Liver (tissue), 8 donors: ENCODE measurements at regions not wholly inside any gene's neighbourhood (a gene's known extent, or its start where the extent isn't known, plus 50 kb on each side); places are given as distances from the start of the nearest gene placed in this dataset.
"Not testable (repeated sequence)": the region's sequence is repeated elsewhere in the genome, so short reads cannot be mapped to it uniquely, and the experiment has no call there.

Source experiments
- DNase-seq: peaks from one replicate; pipeline ENCODE4 v3.0.0-alpha.2; 2017; ENCODE audit warnings: low spot score
- H3K27ac ChIP-seq, 2 donors: one replicate each; pipeline ENCODE4 v1.7.0; 2013; ENCODE audit warnings: inconsistent platforms in 2 of 2, low read length in 2 of 2, control low read depth in 1 of 2, low read depth in 1 of 2, mild to moderate bottlenecking in 1 of 2
- H3K27me3 ChIP-seq, 4 donors: one replicate each; pipeline versions ENCODE4 v1.6.1 to v1.7.0; 2013; ENCODE audit warnings: low read length in 3 of 4, inconsistent platforms in 1 of 4, mild to moderate bottlenecking in 1 of 4, moderate library complexity in 1 of 4; ENCODE audit not compliant: control insufficient read depth in 4 of 4, insufficient read depth in 4 of 4
- H3K36me3 ChIP-seq, 4 donors: one replicate each; pipeline versions ENCODE4 v1.6.1 to v1.7.0; 2013; ENCODE audit warnings: low read length in 3 of 4, mild to moderate bottlenecking in 3 of 4, low read depth in 1 of 4, moderate library complexity in 1 of 4; ENCODE audit not compliant: control insufficient read depth in 4 of 4, insufficient read depth in 3 of 4
- H3K4me1 ChIP-seq, 4 donors: one replicate each; pipeline versions ENCODE4 v1.6.1 to v1.7.0; 2013; ENCODE audit warnings: low read length in 3 of 4, mild to moderate bottlenecking in 3 of 4, moderate library complexity in 1 of 4; ENCODE audit not compliant: control insufficient read depth in 4 of 4, insufficient read depth in 4 of 4
- H3K4me3 ChIP-seq, 3 donors: one replicate each; pipeline versions ENCODE4 v1.6.1 to v1.7.0; 2013; ENCODE audit warnings: low read length in 3 of 3, control low read depth in 1 of 3, low read depth in 1 of 3, mild to moderate bottlenecking in 1 of 3
- H3K9ac ChIP-seq, 2 donors: one replicate each; pipeline ENCODE4 v1.7.0; 2013; ENCODE audit warnings: low read length in 2 of 2, mild to moderate bottlenecking in 2 of 2, moderate library complexity in 2 of 2, control low read depth in 1 of 2, low read depth in 1 of 2
- H3K9me3 ChIP-seq, 4 donors: one replicate each; pipeline versions ENCODE4 v1.6.1 to v1.7.0; 2013; ENCODE audit warnings: low read length in 3 of 4; ENCODE audit not compliant: control insufficient read depth in 4 of 4
- ATF3 ChIP-seq: IDR thresholded peaks from 2 replicates; pipeline ENCODE4 v1.6.1; 2016; ENCODE audit warnings: antibody characterized with exemption
- CTCF ChIP-seq: fragments of 150-350 bp; IDR thresholded peaks from 2 replicates; pipeline ENCODE4 v1.5.1; 2017; ENCODE audit warnings: improper control_type of control experiment, low read depth, low read length; ENCODE audit not compliant: missing input control
- FOXA1 ChIP-seq: IDR thresholded peaks from 2 replicates; pipeline ENCODE4 v1.6.1; 2016; ENCODE audit warnings: antibody characterized with exemption
- FOXA2 ChIP-seq: IDR thresholded peaks from 2 replicates; pipeline ENCODE4 v1.6.1; 2016; ENCODE audit warnings: antibody characterized with exemption
- GABPA ChIP-seq, 2 donors: IDR thresholded peaks in 1 of 2; conservative IDR thresholded peaks in 1 of 2; 2 replicates each; pipeline ENCODE4 v1.6.1; 2016; ENCODE audit warnings: antibody characterized with exemption in 2 of 2, mild to moderate bottlenecking in 1 of 2, moderate library complexity in 1 of 2
- HNF4A ChIP-seq, 2 donors: conservative IDR thresholded peaks; 2 replicates each; pipeline ENCODE4 v1.6.1; 2016; ENCODE audit warnings: antibody characterized with exemption in 2 of 2, mild to moderate bottlenecking in 2 of 2
- JUND ChIP-seq, 2 donors: IDR thresholded peaks; 2 replicates each; pipeline ENCODE4 v1.6.1; 2016; ENCODE audit warnings: antibody characterized with exemption in 2 of 2
- MAX ChIP-seq: IDR thresholded peaks from 2 replicates; pipeline ENCODE4 v1.6.1; 2016; ENCODE audit warnings: antibody characterized with exemption
- NR2F2 ChIP-seq: IDR thresholded peaks from 2 replicates; pipeline ENCODE4 v1.6.1; 2016; ENCODE audit warnings: antibody characterized with exemption
- RAD21 ChIP-seq, 2 donors: IDR thresholded peaks; 2 replicates each; pipeline ENCODE4 v1.6.1; 2016; ENCODE audit warnings: antibody characterized with exemption in 2 of 2, mild to moderate bottlenecking in 2 of 2
- REST ChIP-seq: IDR thresholded peaks from 2 replicates; pipeline ENCODE4 v1.6.1; 2016; ENCODE audit warnings: antibody characterized with exemption, mild to moderate bottlenecking
- RXRA ChIP-seq, 2 donors: IDR thresholded peaks; 2 replicates each; pipeline ENCODE4 v1.6.1; 2017 to 2018; ENCODE audit warnings: antibody characterized with exemption in 2 of 2, mild to moderate bottlenecking in 1 of 2
- SP1 ChIP-seq: IDR thresholded peaks from 2 replicates; pipeline ENCODE4 v1.6.1; 2018; ENCODE audit warnings: antibody characterized with exemption, mild to moderate bottlenecking
- TAF1 ChIP-seq: conservative IDR thresholded peaks from 2 replicates; pipeline ENCODE4 v1.6.1; 2016; ENCODE audit warnings: antibody characterized with exemption, mild to moderate bottlenecking
- YY1 ChIP-seq: IDR thresholded peaks from 2 replicates; pipeline ENCODE4 v1.6.1; 2016; ENCODE audit warnings: antibody characterized with exemption, mild to moderate bottlenecking
- ZBTB33 ChIP-seq: IDR thresholded peaks from 2 replicates; pipeline ENCODE4 v1.6.1; 2016; ENCODE audit warnings: antibody characterized with exemption
- WGBS: extraction: QIAGEN DNeasy Blood & Tissue Kit; methylation state at CpG from one replicate; pipeline ENCODE4 v1.1.7; 2013; 5-methylcytosine and 5-hydroxymethylcytosine counted together
- donor health status: healthy.
- donor health status: healthy.
- donor health status: healthy.
- donor health status: healthy.
- donor health status: healthy.

GRCh38 chr3:165946360-165946759, 109.1 kb upstream of the BCHE start:
- H3K27ac ChIP-seq, result no peak overlapping the region
- H3K9ac ChIP-seq, result no peak overlapping the region
- TF ChIP-seq HNF4A (conservative IDR thresholded peaks at IDR 0.05) (no peak), YY1 (no peak), NR2F2 (no peak), FOXA1 (no peak), JUND (IDR thresholded peaks at IDR 0.05) (no peak), ATF3 (no peak), REST (no peak), FOXA2 (no peak), ZBTB33 (no peak), RXRA (IDR thresholded peaks at IDR 0.05) (no peak), MAX (no peak), GABPA (IDR thresholded peaks at IDR 0.05 in 1 of 2, conservative IDR thresholded peaks at IDR 0.05 in 1 of 2) (no peak), RAD21 (IDR thresholded peaks at IDR 0.05) (no peak), TAF1 (no peak)
- H3K4me3 ChIP-seq, result no peak overlapping the region
- H3K27me3 ChIP-seq, result no peaks in the 10 kb centered on the region
- H3K4me1 ChIP-seq, result no peaks in the 10 kb centered on the region
- no peaks in the 10 kb centered on the region for H3K9me3 ChIP-seq
- DNase-seq, result no peak
- H3K36me3 ChIP-seq, result no peaks in the 10 kb centered on the region

- Histone ChIP-seq H3K27ac (no peak overlapping the region), H3K36me3 (no peaks in the 10 kb centered on the region), H3K4me1 (no peaks in the 10 kb centered on the region), H3K27me3 (no peaks in the 10 kb centered on the region), H3K4me3 (no peak overlapping the region), H3K9me3 (peaks cover 0 to 4% (median 1%) of the 10 kb centered on the region in 4 donors), H3K9ac (no peak overlapping the region)
- TF ChIP-seq REST (no peak), SP1 (no peak), JUND (IDR thresholded peaks at IDR 0.05) (no peak), CTCF (no peak), NR2F2 (no peak), TAF1 (no peak), MAX (no peak), HNF4A (conservative IDR thresholded peaks at IDR 0.05) (no peak), YY1 (no peak)
- WGBS, result 97% methylated on average over 1 of the region's 1 CpG
- no peak for DNase-seq
Measured at GRCh38 chr3:165938986-165939540, 101.8 kb upstream of the BCHE start.

GRCh38 chr3:165936081-165936480, 98.9 kb upstream of the BCHE start:
- 98% methylated on average over 1 of the region's 1 CpG for WGBS

More at GRCh38 chr3:165936081-165936480, 98.9 kb upstream of the BCHE start:
- not testable (repeated sequence) for H3K27me3 ChIP-seq, H3K4me3 ChIP-seq, H3K9ac ChIP-seq, H3K9me3 ChIP-seq, H3K36me3 ChIP-seq, DNase-seq, H3K4me1 ChIP-seq, H3K27ac ChIP-seq
